HCT116 (cell line): ENCODE measurements at regions not wholly inside any gene's neighbourhood (a gene's known extent, or its start where the extent isn't known, plus 50 kb on each side); places are given as distances from the start of the nearest gene placed in this dataset.

ENCODE experiments used
- ATAC-seq: fragments of 200-7000 bp; cut with Tn5 transposase; 2 replicates; pipeline ENCODE4 v1.9.1; 2020; ENCODE audit warnings: mild to moderate bottlenecking, moderate library complexity
- BruUV-seq: library from RNA; stranded (reverse); fragments of 400-500 nt; replicated peaks from 2 replicates; lab custom pipeline; 2021; lab: Mats Ljungman, UMichigan
- CTCF ChIA-PET: fragments of 300-600 bp; sonication (Branson Sonifier 250); formaldehyde crosslinking; loops from one replicate; lab custom pipeline; 2021; ENCODE audit warnings: antibody characterized with exemption; lab: Charles Lee
- POLR2A ChIA-PET: fragments of 300-600, 350-600 bp; sonication (Branson Sonifier 250); formaldehyde crosslinking; loops from one replicate; lab custom pipeline; 2021; ENCODE audit warnings: antibody characterized with exemption; lab: Charles Lee
- RAD21 ChIA-PET, 2 experiments: fragments of 300-600 bp; sonication (Branson Sonifier 250); formaldehyde crosslinking; loops; one replicate each; lab custom pipeline; 2023; ENCODE audit warnings: low total read pairs in 2 of 2; ENCODE audit not compliant: uncharacterized antibody in 2 of 2, unreplicated experiment in 2 of 2, low non-redundant PET in 1 of 2; lab: Charles Lee
- DNase-seq: peaks from one replicate; pipeline ENCODE4 v3.0.0-alpha.2; 2010; ENCODE audit warnings: low read depth, low spot score
- H2AFZ ChIP-seq: fragments of 200-600 bp; shearing (Covaris generic), sonication (generic); 2 replicates; pipeline ENCODE4 v1.6.1; 2017; ENCODE audit warnings: low read depth, mixed run types, mixed read lengths, antibody characterized with exemption, low read length; ENCODE audit not compliant: poor library complexity, severe bottlenecking
- H3K27ac ChIP-seq: 2 replicates; pipeline ENCODE4 v1.5.1; 2012; ENCODE audit warnings: low read depth, low read length
- H3K27me3 ChIP-seq: fragments of 200-600 bp; sonication (generic); 2 replicates; pipeline ENCODE4 v1.6.1; 2016; ENCODE audit warnings: mixed run types, low read length, mixed read lengths; ENCODE audit not compliant: insufficient read depth
- H3K36me3 ChIP-seq, 2 experiments: fragments of 200-500 bp in 1 of 2; fragments of 200-600 bp in 1 of 2; sonication (Bioruptor generic) in 1 of 2; sonication (generic) in 1 of 2; 2 replicates each; pipeline versions ENCODE4 v1.5.1 to v1.6.1; 2014 to 2016; ENCODE audit warnings: low read length in 2 of 2, inconsistent platforms in 1 of 2, mixed read lengths in 1 of 2, mixed run types in 1 of 2; ENCODE audit not compliant: insufficient read depth in 2 of 2, control insufficient read depth in 1 of 2
- H3K4me1 ChIP-seq, 2 experiments: fragments of 200-600 bp in 1 of 2; sonication (generic) in 1 of 2; 2 replicates each; pipeline versions ENCODE4 v1.5.1 to v1.6.1; 2012 to 2017; ENCODE audit warnings: low read length in 2 of 2, inconsistent platforms in 1 of 2, mild to moderate bottlenecking in 1 of 2, mixed read lengths in 1 of 2, mixed run types in 1 of 2, moderate library complexity in 1 of 2; ENCODE audit not compliant: insufficient read depth in 2 of 2, control insufficient read depth in 1 of 2
- H3K4me2 ChIP-seq: fragments of 200-600 bp; sonication (generic); 2 replicates; pipeline ENCODE4 v1.6.1; 2017; ENCODE audit warnings: mixed run types, low read length, mixed read lengths
- H3K4me3 ChIP-seq, 2 experiments: fragments of 200-600 bp in 1 of 2; sonication (generic) in 1 of 2; replicated peaks in 1 of 2; 2 replicates each; pipeline ENCODE4 v1.5.1; 2011 to 2016; ENCODE audit warnings: low read length in 2 of 2, control low read depth in 1 of 2, low read depth in 1 of 2, mild to moderate bottlenecking in 1 of 2, mixed read lengths in 1 of 2, mixed run types in 1 of 2
- H3K79me2 ChIP-seq: fragments of 200-600 bp; sonication (generic); 2 replicates; pipeline ENCODE4 v1.6.1; 2017; ENCODE audit warnings: mild to moderate bottlenecking, mixed run types, low read length, moderate library complexity, mixed read lengths; ENCODE audit not compliant: insufficient read depth
- H3K9ac ChIP-seq: fragments of 200-600 bp; sonication (generic); 2 replicates; pipeline ENCODE4 v1.6.1; 2016; ENCODE audit warnings: low read length, mixed read lengths
- H3K9me2 ChIP-seq: fragments of 200-600 bp; sonication (generic), shearing (Covaris generic); 2 replicates; pipeline ENCODE4 v1.6.1; 2017; ENCODE audit warnings: mixed run types, mild to moderate bottlenecking, moderate library complexity; ENCODE audit not compliant: insufficient read depth
- H3K9me3 ChIP-seq, 2 experiments: fragments of 200-500 bp in 1 of 2; fragments of 200-600 bp in 1 of 2; sonication (Bioruptor generic) in 1 of 2; sonication (generic) in 1 of 2; 2 replicates each; pipeline ENCODE4 v1.6.1; 2014 to 2017; ENCODE audit warnings: low read length in 2 of 2, mixed read lengths in 2 of 2, inconsistent platforms in 1 of 2, low read depth in 1 of 2, mild to moderate bottlenecking in 1 of 2, mixed run types in 1 of 2, moderate library complexity in 1 of 2; ENCODE audit not compliant: control insufficient read depth in 1 of 2, insufficient read depth in 1 of 2
- H4K20me1 ChIP-seq: fragments of 200-600 bp; sonication (generic), shearing (Covaris generic); 2 replicates; pipeline ENCODE4 v1.6.1; 2017; ENCODE audit warnings: mixed run types, mild to moderate bottlenecking, moderate library complexity; ENCODE audit not compliant: insufficient read depth
- CEBPB ChIP-seq: IDR thresholded peaks from 2 replicates; pipeline ENCODE4 v1.6.1; 2012; ENCODE audit warnings: low read depth
- EGR1 ChIP-seq: IDR thresholded peaks from 2 replicates; pipeline ENCODE4 v1.6.1; 2012; ENCODE audit warnings: low read depth
- EZH2phosphoT487 ChIP-seq: fragments of 200-600 bp; IDR thresholded peaks from 2 replicates; pipeline ENCODE4 v1.6.1; 2018; ENCODE audit warnings: antibody characterized with exemption, borderline replicate concordance
- FOSL1 ChIP-seq: IDR thresholded peaks from 2 replicates; pipeline ENCODE4 v1.6.1; 2012; ENCODE audit warnings: low read depth
- JUND ChIP-seq: IDR thresholded peaks from 2 replicates; pipeline ENCODE4 v1.6.1; 2012
- RAD21 ChIP-seq: IDR thresholded peaks from 2 replicates; pipeline ENCODE4 v1.6.1; 2012; ENCODE audit warnings: low read depth, mild to moderate bottlenecking
- SIN3A ChIP-seq: IDR thresholded peaks from 2 replicates; pipeline ENCODE4 v1.6.1; 2012; ENCODE audit warnings: low read depth
- SRF ChIP-seq: IDR thresholded peaks from 2 replicates; pipeline ENCODE4 v1.6.1; 2012; ENCODE audit warnings: low read depth
- TCF7L2 ChIP-seq: IDR thresholded peaks from 2 replicates; pipeline ENCODE4 v1.7.0; 2011; ENCODE audit warnings: borderline replicate concordance, inconsistent platforms; ENCODE audit not compliant: insufficient read depth, insufficient read length; ENCODE audit errors: extremely low read depth
- ZFX ChIP-seq: fragments of 450-650 bp; IDR thresholded peaks from 2 replicates; pipeline ENCODE4 v1.6.1; 2017
- intact Hi-C: fragments of 100-400 bp; cut with micrococcal nuclease; formaldehyde crosslinking; loops from 2 replicates; pipeline ENCODE4 v1.10.0; 2022
- TF ChIP-seq, protein P1 (sequence below), 3 experiments: fragments of 200-600 bp in 1 of 3; sonication (generic) in 1 of 3; IDR thresholded peaks in 2 of 3; conservative IDR thresholded peaks in 1 of 3; 2 replicates each; pipeline ENCODE4 v1.5.1; 2012 to 2017; ENCODE audit warnings: low read depth in 2 of 3, low read length in 2 of 3, antibody characterized with exemption in 1 of 3, borderline replicate concordance in 1 of 3, control low read depth in 1 of 3, mild to moderate bottlenecking in 1 of 3, mixed read lengths in 1 of 3, mixed run types in 1 of 3, moderate library complexity in 1 of 3; ENCODE audit not compliant: insufficient read depth in 1 of 3

DNA sequence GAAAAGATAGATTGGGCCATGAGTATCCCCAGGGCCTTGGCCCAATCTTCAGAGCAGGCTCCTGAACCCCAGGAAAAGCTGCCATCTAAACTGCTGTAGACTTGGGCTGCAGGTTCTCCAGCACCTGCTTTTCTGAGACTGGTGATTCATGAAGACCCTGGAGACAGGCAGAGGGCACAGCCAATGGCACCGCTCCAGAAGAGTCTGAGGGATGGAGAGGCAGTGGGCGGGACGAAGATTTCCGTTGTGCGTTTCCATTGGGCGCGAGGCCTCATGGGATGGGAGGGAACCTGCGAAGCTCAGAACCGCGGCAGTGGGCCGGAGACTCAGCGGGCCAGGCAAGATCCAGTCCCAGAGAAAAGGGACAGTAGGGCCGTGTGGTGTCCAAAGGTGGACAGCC, 375.1 kb downstream of the IPO8 start:
- TF ChIP-seq SRF: no peak
- TF ChIP-seq, protein P1, sequence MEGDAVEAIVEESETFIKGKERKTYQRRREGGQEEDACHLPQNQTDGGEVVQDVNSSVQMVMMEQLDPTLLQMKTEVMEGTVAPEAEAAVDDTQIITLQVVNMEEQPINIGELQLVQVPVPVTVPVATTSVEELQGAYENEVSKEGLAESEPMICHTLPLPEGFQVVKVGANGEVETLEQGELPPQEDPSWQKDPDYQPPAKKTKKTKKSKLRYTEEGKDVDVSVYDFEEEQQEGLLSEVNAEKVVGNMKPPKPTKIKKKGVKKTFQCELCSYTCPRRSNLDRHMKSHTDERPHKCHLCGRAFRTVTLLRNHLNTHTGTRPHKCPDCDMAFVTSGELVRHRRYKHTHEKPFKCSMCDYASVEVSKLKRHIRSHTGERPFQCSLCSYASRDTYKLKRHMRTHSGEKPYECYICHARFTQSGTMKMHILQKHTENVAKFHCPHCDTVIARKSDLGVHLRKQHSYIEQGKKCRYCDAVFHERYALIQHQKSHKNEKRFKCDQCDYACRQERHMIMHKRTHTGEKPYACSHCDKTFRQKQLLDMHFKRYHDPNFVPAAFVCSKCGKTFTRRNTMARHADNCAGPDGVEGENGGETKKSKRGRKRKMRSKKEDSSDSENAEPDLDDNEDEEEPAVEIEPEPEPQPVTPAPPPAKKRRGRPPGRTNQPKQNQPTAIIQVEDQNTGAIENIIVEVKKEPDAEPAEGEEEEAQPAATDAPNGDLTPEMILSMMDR (IDR thresholded peaks at IDR 0.05 in 2 of 3, conservative IDR thresholded peaks at IDR 0.05 in 1 of 3; ENCODE audit: borderline replicate concordance in 1 of 3, insufficient read depth in 1 of 3, low read depth in 2 of 3, low read length in 2 of 3): no peak
- TF ChIP-seq JUND: no peak
- TF ChIP-seq CEBPB: no peak
- no peak for TF ChIP-seq EZH2phosphoT487
- no peak for TF ChIP-seq EGR1
- no peak for TF ChIP-seq TCF7L2
- Histone ChIP-seq H3K4me2 (no peak overlapping the region), H2AFZ (no peak overlapping the region), H3K27ac (no peak overlapping the region), H3K4me3 (no peak overlapping the region), H3K36me3 (no peaks in the 10 kb centered on the region), H3K4me1 (no peaks in the 10 kb centered on the region), H3K9ac (no peak overlapping the region), H3K9me2 (no peaks in the 10 kb centered on the region), H3K79me2 (no peaks in the 10 kb centered on the region), H4K20me1 (no peaks in the 10 kb centered on the region), H3K9me3 (no peaks in the 10 kb centered on the region), H3K27me3 (no peaks in the 10 kb centered on the region)
- intact Hi-C loops: no loop called here
- CTCF ChIA-PET: no interaction called here
- DNase-seq (no peak), ATAC-seq (no peak)
- no TSS peak for BruUV-seq
- POLR2A ChIA-PET: no interaction called here
- RAD21 ChIA-PET: no interaction called here

DNA sequence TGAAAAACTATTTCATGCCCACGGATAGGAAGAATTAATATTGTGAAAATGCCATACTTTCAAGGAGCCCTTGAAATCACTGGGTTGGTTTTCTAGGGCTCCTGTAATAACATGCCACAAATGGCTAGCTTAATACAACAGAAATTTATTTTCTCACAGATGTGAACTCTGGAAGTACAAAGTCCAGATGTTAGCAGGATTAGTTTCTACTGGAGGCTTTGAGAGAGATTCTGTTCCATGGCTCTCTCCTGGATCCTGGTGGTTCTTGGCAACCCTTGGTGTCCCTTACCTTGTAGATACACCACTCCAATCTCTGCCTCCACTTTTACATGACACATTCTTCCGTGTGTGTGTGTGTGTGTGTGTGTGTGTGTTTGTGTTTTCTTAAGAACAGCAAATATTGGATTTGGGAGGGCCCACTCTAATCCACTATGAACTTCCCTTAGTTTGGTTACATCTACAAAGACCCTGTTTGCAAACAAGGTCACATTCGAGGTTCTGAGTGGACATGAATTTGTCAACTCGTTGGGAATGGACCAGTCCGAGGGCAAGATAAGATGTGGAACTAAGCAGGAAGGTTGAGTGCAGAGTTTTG, 381.1 kb downstream of the IPO8 start:
- no peak for ATAC-seq
- no peak for TF ChIP-seq RAD21
- no peak for TF ChIP-seq FOSL1
- no peak for TF ChIP-seq SIN3A
- TF ChIP-seq ZFX: no peak
- TF ChIP-seq CEBPB: no peak
- DNase-seq: no peak
- POLR2A ChIA-PET: no interaction called here
- Histone ChIP-seq H3K4me1 (no peaks in the 10 kb centered on the region), H3K4me2 (no peak overlapping the region), H3K36me3 (no peaks in the 10 kb centered on the region), H3K27me3 (no peaks in the 10 kb centered on the region), H3K27ac (no peak overlapping the region), H3K79me2 (no peaks in the 10 kb centered on the region), H3K9me3 (no peaks in the 10 kb centered on the region), H3K4me3 (no peak overlapping the region), H3K9me2 (no peaks in the 10 kb centered on the region), H3K9ac (no peak overlapping the region), H2AFZ (no peak overlapping the region), H4K20me1 (no peaks in the 10 kb centered on the region)
- RAD21 ChIA-PET: no interaction called here
- no TSS peak for BruUV-seq
- CTCF ChIA-PET: no interaction called here
- intact Hi-C loops: no loop called here
